Gastroesophageal sphincter (tissue), 4 donors: ENCODE measurements at regions not wholly inside any gene's neighbourhood (a gene's known extent, or its start where the extent isn't known, plus 50 kb on each side); places are given as distances from the start of the nearest gene placed in this dataset.

Experiments
- ATAC-seq: fragments of 150-250 bp; one replicate; pipeline ENCODE4 v1.9.1; 2016; ENCODE audit warnings: mild to moderate bottlenecking, moderate library complexity
- H3K27ac ChIP-seq, 4 donors: fragments of 200-600 bp; sonication (generic) in 3 of 4; 1 replicate in 3 of 4; 2 replicates in 1 of 4; pipeline ENCODE4 v1.5.1; 2016 to 2019
- H3K27me3 ChIP-seq: fragments of 200-600 bp; sonication (generic); one replicate; pipeline ENCODE4 v1.5.1; 2019
- H3K36me3 ChIP-seq, 2 donors: fragments of 200-600 bp; sonication (generic); one replicate each; pipeline ENCODE4 v1.5.1; 2019; ENCODE audit warnings: control low read depth in 1 of 2
- H3K4me1 ChIP-seq, 3 donors: fragments of 200-600 bp; sonication (generic); 1 replicate in 2 of 3; 2 replicates in 1 of 3; pipeline ENCODE4 v1.5.1; 2016 to 2019; ENCODE audit warnings: control low read depth in 2 of 3
- H3K4me3 ChIP-seq, 2 donors: fragments of 200-600 bp; sonication (generic); one replicate each; pipeline ENCODE4 v1.5.1; 2019; ENCODE audit warnings: mild to moderate bottlenecking in 1 of 2, moderate library complexity in 1 of 2
- H3K9me3 ChIP-seq, 3 donors: fragments of 200-600 bp; sonication (generic); one replicate each; pipeline ENCODE4 v1.5.1; 2017 to 2019; ENCODE audit warnings: control low read depth in 2 of 3
- EP300 ChIP-seq: sonication (generic); formaldehyde crosslinking; IDR thresholded peaks from one replicate; pipeline ENCODE4 v1.6.1; 2017; ENCODE audit warnings: antibody characterized with exemption, mild to moderate bottlenecking
- POLR2A ChIP-seq, 2 donors: fragments of 450-650 bp; IDR thresholded peaks; one replicate each; pipeline ENCODE4 v1.6.1; 2017; ENCODE audit warnings: antibody characterized with exemption in 2 of 2, mild to moderate bottlenecking in 2 of 2, moderate library complexity in 1 of 2
- POLR2AphosphoS5 ChIP-seq: sonication (generic); formaldehyde crosslinking; IDR thresholded peaks from one replicate; pipeline ENCODE4 v1.6.1; 2017; ENCODE audit warnings: antibody characterized with exemption
- WGBS, 2 donors: methylation state at CpG; one replicate each; pipeline ENCODE4 v1.1.5; 2018; ENCODE audit warnings: low coverage in 1 of 2; 5-methylcytosine and 5-hydroxymethylcytosine counted together
- TF ChIP-seq, protein P1 (sequence below), 4 experiments: fragments of 200-600 bp in 2 of 4; fragments of 450-650 bp in 2 of 4; sonication (generic) in 1 of 4; IDR thresholded peaks; one replicate each; pipeline ENCODE4 v1.5.1; 2017 to 2019; ENCODE audit warnings: antibody characterized with exemption in 4 of 4, mild to moderate bottlenecking in 2 of 4, moderate library complexity in 2 of 4

- TF ChIP-seq POLR2AphosphoS5, result no peak
- TF ChIP-seq POLR2A (IDR thresholded peaks at IDR 0.05), result no peak
- TF ChIP-seq EP300, result no peak
- TF ChIP-seq, protein P1, sequence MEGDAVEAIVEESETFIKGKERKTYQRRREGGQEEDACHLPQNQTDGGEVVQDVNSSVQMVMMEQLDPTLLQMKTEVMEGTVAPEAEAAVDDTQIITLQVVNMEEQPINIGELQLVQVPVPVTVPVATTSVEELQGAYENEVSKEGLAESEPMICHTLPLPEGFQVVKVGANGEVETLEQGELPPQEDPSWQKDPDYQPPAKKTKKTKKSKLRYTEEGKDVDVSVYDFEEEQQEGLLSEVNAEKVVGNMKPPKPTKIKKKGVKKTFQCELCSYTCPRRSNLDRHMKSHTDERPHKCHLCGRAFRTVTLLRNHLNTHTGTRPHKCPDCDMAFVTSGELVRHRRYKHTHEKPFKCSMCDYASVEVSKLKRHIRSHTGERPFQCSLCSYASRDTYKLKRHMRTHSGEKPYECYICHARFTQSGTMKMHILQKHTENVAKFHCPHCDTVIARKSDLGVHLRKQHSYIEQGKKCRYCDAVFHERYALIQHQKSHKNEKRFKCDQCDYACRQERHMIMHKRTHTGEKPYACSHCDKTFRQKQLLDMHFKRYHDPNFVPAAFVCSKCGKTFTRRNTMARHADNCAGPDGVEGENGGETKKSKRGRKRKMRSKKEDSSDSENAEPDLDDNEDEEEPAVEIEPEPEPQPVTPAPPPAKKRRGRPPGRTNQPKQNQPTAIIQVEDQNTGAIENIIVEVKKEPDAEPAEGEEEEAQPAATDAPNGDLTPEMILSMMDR (IDR thresholded peaks at IDR 0.05), result no peak
- no peaks in the 10 kb centered on the region for H3K4me1 ChIP-seq
- H3K4me3 ChIP-seq, result no peak overlapping the region
- H3K27me3 ChIP-seq, result no peaks in the 10 kb centered on the region
- no peak overlapping the region for H3K27ac ChIP-seq
- no peaks in the 10 kb centered on the region for H3K9me3 ChIP-seq
- WGBS, 2 donors, result 84 to 100% methylated on average over 2 to 4 of the region's 4 CpGs
- no peak for ATAC-seq
- no peaks in the 10 kb centered on the region for H3K36me3 ChIP-seq
These were observed 755.0 kb downstream of the TFAP2A start for GRCh38 chr6:9659848-9660247.

- H3K4me3 ChIP-seq, result no peak overlapping the region
- TF ChIP-seq POLR2AphosphoS5, result no peak
- TF ChIP-seq EP300, result no peak
- TF ChIP-seq, protein P1 (IDR thresholded peaks at IDR 0.05), result no peak
- no peak for TF ChIP-seq POLR2A (IDR thresholded peaks at IDR 0.05)
- no peaks in the 10 kb centered on the region for H3K27me3 ChIP-seq
- H3K36me3 ChIP-seq, result no peaks in the 10 kb centered on the region
- no peaks in the 10 kb centered on the region for H3K9me3 ChIP-seq
- ATAC-seq, result no peak
- 92 to 100% methylated on average over 1 of the region's 1 CpG for WGBS, 2 donors
- no peaks in the 10 kb centered on the region for H3K4me1 ChIP-seq
- H3K27ac ChIP-seq, result no peak overlapping the region
These were observed 756.9 kb downstream of the TFAP2A start for GRCh38 chr6:9657994-9658393.

- H3K4me1 ChIP-seq, result no peaks in the 10 kb centered on the region
- H3K27me3 ChIP-seq, result no peaks in the 10 kb centered on the region
- H3K4me3 ChIP-seq, result no peak overlapping the region
- H3K9me3 ChIP-seq, result no peaks in the 10 kb centered on the region
- WGBS, 2 donors, result 27 to 36% methylated on average over 1 of the region's 1 CpG
- TF ChIP-seq, protein P1 (IDR thresholded peaks at IDR 0.05), result no peak
- TF ChIP-seq POLR2AphosphoS5 (no peak), EP300 (no peak), POLR2A (IDR thresholded peaks at IDR 0.05) (no peak)
- no peak overlapping the region for H3K27ac ChIP-seq
- no peaks in the 10 kb centered on the region for H3K36me3 ChIP-seq
- no peak for ATAC-seq
These were observed 767.3 kb downstream of the TFAP2A start for GRCh38 chr6:9647599-9647998.

GRCh38 chr6:9647071-9647445 lies 767.8 kb downstream of the TFAP2A start:
- Histone ChIP-seq H3K9me3 (no peaks in the 10 kb centered on the region), H3K4me3 (no peak overlapping the region), H3K27ac (no peak overlapping the region)

DNA sequence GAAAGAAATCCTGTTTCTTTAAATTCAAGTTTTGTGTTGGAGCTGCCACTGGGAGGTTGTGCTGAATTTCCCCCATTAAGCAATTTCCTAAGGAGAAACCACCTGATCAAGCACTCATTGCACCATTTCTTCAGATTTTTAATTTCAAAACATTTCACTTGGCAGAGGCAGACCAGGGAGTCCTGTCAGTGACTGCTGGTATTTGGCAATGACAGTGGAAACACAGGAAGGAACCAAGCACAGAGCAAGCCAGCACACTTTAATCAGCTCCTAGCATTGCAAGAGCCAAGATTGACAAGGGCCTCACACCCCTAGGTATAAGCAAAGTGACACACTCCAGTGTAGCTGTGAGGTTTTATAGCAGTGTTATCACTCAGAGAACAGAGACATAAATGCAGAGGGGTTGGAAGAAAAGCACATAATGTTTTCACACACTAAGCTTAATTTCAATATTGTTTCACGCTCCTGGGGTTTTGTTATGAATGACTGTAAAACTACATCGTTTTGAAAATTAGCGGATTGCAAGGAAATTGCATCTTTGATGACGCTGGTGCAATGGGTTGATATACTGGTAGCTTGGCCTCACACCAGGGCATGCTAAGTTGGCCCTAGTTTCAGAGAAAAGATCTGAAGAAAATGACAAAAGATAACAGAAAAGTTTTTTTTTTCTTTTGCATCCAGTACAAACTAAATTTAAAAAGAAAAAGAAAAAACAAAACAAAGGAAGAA lies 768.4 kb downstream of the TFAP2A start:
- Histone ChIP-seq H3K27me3 (no peaks in the 10 kb centered on the region), H3K36me3 (no peaks in the 10 kb centered on the region), H3K4me1 (no peaks in the 10 kb centered on the region), H3K9me3 (no peaks in the 10 kb centered on the region), H3K4me3 (no peak overlapping the region), H3K27ac (no peak overlapping the region)
- 27 to 41% methylated on average over 4 of the region's 4 CpGs for WGBS, 2 donors
- TF ChIP-seq, protein P1 (IDR thresholded peaks at IDR 0.05), result no peak
- TF ChIP-seq POLR2AphosphoS5 (no peak), POLR2A (IDR thresholded peaks at IDR 0.05) (no peak), EP300 (no peak)
- peak; percentile 91 for ATAC-seq

More at GRCh38 chr6:9647071-9647445, 767.8 kb downstream of the TFAP2A start:
- H3K36me3 ChIP-seq, result no peaks in the 10 kb centered on the region
- no peak for ATAC-seq
- H3K27me3 ChIP-seq, result no peaks in the 10 kb centered on the region
- TF ChIP-seq EP300 (no peak), POLR2AphosphoS5 (no peak), POLR2A (IDR thresholded peaks at IDR 0.05) (no peak)
- TF ChIP-seq, protein P1 (IDR thresholded peaks at IDR 0.05), result no peak
- H3K4me1 ChIP-seq, result no peaks in the 10 kb centered on the region
